HG03280 (cell line): ENCODE measurements at regions not wholly inside any gene's neighbourhood (a gene's known extent, or its start where the extent isn't known, plus 50 kb on each side); places are given as distances from the start of the nearest gene placed in this dataset.
"Not testable (repeated sequence)": the region's sequence is repeated elsewhere in the genome, so short reads cannot be mapped to it uniquely, and the experiment has no call there.

ENCODE experiments used
- ATAC-seq: cut with Tn5 transposase; IDR thresholded peaks from one replicate; pipeline ENCODE4 v1.9.1; 2021; ENCODE audit warnings: mild to moderate bottlenecking, moderate library complexity; ENCODE audit not compliant: unreplicated experiment

DNA sequence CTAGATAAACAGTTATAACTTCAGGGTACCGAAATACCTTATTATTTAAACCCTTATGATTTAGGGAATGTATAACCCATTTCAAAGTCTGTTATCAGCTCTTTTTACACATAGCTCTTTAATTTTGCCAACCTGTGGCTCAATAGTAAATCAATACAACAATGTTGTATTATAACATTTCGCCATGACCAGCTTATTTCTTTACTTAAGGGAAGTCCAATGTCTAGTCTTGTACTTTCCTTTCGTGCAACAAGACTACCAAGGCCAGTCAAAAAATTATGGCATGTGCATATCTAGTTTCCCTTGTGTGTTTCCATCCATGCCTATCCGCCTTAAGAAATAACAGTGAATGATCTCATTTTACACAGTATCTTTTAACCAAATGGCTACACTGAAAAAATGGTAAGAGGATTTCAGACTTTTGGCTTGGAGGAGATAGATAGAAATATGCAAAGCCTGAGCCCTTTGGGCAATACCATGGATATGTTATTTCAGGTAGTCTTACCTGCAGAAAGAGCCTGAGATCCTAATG lies 239.5 kb upstream of the RPS23 start:
- no peak for ATAC-seq

DNA sequence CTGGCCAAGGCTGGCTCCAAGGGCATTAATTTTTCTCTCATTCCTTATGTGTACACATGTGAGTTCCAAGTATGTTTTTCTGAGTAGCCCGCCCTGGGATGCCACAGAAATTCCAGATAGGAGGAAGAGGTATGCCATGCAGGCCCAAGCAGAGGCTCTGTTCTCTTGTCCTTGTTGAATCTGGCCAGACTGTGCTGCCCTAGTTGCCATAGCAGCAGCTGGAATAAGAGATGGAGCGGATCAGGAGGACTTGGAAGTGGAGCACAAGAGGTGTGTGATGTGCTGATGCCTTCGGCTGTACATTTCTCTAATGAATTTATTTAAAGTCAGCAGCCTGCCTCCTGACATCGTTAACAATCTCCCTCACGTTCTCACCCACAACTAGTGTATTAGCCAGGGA lies 235.6 kb upstream of the RPS23 start:
- ATAC-seq: no peak

DNA sequence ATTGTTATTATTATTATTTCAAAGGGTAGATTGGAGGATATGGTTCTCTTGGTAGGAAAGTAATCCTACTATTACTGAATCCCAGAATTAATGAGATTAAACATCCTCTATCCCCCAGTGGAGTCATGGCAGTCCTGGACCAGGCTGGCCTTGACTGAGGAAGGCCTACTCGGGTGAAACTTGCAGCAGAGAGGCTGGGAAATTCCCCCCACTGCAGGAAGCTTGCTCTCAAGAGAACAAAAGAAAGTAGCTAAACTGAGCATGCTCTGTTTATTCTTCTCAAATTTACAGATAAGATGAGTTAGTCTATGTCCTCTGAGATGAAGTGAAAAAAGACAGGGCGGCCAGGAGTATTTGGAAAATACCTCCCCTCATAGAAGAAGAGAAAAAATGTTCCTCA lies 233.9 kb upstream of the RPS23 start:
- ATAC-seq: peak; percentile 55

DNA sequence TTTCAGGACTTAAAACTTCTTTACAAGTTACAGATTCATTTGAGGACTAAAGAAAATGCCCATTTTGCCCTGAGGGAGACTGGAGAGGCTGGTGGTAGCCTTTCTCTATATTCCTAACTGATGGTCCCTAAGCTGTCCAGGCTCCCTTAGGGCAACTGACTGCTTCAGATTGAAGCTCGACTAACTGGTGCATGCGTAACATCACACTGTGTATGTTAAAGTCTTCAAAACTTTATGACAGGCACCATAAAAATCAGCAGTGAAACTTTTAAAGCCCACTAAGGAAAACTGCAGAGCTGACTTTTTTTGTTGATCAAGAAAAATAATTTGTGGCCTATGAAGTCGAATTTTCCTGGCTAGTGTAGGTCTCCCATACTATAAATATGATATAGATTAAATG lies 233.0 kb upstream of the RPS23 start:
- ATAC-seq: no peak

DNA sequence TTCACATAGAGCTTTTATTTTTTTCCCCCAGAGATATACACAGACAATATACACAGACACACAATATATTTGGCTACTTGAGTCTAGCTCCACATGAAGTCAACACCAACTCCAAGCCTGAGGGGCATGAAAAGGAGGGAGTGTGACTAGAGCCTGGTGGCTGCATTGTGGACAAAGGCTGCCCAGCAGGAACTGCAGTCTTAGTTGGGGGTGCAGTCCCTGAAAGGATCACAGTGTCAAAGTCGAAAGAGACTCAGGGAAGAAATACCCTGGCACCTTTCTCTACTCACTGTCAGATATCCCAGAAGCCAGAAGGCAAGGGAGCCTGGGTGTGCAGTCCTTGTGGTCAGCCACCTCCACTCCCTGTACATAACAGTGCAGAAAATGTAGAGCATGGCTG lies 231.6 kb upstream of the RPS23 start:
- ATAC-seq: no peak

DNA sequence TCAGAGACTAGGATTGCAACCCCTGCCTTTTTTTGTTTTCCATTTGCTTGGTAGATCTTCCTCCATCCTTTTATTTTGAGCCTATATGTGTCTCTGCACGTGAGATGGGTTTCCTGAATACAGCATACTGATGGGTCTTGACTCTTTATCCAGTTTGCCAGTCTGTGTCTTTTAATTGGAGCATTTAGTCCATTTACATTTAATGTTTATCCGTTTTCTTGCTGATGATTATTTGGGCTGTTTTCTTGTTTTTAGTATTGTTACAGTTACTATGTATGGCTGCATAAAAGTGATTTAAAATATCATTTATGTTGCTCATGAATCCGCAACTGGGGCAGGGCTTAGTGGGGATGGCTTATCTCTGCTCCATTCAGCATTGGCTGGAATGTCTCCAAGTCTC lies 228.2 kb upstream of the RPS23 start:
- not testable (repeated sequence) for ATAC-seq

DNA sequence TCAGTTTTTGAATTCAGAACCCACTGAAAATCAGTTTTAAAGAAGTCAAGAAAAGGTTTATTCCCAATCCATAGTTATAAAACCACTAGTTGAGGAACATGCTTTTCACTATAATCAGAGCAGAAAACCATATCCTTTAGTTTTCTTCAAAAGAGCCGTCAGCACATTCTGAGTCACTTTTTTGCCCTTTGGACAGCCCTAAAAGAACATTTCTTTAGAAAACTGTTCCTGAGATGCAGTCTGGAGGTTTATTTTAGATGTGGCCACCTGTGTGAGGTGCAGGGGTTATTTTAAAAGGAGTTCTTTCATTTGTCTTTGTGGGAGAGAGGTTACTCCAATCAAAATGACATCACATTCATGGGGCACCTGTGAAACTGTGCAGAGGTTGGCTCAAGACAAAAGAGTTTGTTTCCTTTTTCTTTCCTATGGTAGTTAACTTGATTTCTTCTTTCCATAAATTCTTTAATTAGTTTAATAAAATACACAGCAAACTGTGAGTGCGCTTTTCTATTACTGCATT lies 221.6 kb upstream of the RPS23 start:
- no peak for ATAC-seq

DNA sequence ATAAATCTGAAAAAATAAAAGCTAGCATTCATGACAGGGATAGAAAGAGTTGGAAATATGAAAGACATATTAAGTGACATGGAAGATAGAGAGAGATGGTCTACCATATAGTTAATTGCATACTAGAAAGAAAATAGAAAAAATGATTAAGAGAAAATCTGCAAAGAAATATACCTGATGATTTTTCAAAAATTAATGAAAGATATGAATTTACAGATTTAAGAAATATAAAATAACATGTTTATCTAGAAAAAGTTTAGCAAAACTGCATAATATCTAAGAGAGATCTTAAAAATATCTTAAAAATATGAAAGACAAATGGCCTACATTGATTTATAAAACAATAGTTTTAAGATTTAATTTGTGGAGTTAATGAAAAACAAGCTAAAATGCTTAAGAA lies 219.1 kb upstream of the RPS23 start:
- no peak for ATAC-seq

DNA sequence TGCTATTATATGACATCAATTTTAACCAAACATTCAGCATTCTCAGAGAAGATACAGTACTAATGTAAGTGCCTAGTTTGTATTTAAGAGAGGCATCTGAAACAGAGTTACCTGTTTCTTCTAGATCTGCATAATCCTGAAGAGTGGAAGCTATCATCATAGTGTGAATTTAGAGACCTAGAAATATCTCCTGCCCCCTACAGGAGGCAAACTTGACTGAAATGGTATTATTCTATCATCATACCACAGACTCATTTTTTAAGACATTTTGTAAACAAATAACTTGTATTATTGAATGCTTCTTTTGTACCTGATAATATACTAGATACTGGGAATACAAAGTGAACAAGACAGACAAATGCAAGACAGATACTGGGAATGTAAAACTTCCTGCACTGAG lies 216.8 kb upstream of the RPS23 start:
- ATAC-seq: no peak

DNA sequence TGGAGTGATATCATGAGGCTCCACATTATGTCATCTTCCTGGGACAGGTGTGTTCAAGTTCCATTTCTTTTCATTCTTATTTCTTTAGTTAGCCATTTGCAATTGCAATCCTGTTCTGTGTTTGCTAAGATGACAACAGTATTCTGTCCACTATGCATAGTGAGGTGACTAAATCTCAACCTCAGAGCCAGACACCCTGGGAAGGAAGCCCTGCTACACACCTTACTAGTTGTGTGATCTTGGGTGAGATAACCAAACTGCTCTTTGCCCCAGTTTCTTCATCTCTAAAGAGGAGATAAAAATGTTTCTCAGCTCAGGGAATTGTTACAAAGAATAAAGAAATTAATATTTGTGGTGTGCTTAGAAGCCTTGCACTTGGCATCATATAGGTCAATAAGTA lies 215.1 kb upstream of the RPS23 start:
- ATAC-seq: no peak

DNA sequence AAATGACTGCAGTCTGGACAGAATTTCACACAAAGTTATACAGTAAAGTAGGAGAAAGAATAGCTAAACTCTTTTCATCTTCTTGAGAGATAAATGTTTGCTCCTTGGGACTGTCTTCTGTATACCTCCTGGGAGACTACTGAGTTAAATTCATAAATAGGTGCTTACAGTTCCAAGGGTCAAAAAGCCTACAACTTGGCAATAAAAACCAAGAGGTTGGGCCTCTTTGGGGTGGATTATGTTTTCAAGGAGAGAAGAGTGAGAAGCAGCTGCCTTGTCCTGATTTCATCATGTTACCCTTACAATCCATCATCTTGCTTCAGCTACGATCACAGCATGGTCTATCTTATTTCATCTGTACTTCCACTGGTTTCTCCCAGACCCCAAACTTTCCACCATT lies 213.2 kb upstream of the RPS23 start:
- ATAC-seq: no peak

DNA sequence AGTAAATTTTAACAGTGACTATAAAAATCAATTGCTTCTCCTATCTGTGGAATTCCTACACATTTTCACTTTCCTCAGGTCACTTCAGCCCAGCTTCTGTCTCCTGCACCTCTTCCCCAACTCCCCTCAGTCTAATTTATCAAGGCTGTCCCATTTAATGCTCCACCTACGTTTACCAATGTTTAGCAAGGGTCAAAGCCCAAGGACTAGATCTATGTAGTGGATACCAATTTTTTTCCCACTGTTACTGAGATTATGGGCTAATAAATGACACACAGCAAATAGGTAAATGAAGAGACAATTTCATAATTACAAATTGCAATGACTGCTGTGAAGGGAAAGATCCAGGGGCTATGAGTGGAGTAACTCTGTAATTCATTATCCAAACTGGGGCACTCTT lies 211.5 kb upstream of the RPS23 start:
- no peak for ATAC-seq

DNA sequence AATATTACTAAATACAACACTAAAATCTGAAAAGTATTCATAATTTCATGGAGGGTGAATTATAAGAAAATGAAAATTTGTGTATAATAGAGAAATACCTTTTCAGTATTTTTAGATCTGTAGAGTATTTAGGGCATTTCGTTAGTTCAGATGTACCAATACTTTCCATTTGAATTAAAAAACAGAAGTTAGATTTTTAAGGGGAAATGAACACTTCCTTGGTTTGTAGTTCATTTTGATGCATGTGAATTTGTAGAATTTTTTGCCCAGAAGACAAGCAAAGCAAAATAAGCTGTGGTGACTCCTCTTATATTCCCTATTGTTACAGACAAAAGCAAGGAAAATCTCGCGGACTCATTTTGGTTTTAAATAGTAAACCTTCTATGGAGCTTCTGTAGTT lies 209.0 kb upstream of the RPS23 start:
- no peak for ATAC-seq

DNA sequence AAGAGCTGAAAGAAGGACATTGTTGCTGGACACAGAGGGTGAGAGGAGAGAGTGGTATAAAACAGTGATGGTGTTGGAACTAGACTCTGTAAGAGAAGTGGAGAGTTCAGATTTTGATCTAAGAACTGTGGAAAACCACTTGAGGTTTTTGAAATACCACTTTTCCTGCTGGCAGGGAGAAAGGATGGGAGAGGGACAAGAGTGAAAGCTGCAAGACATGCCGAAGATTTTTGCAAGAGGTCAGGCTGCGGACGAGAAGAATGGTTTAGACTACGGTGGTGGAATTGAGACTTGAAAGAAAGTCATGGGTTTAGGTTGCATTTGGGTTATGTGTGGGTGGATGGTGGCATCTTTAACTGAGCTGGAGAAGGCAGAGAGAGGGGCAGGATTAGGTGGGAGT lies 202.2 kb upstream of the RPS23 start:
- ATAC-seq: no peak

DNA sequence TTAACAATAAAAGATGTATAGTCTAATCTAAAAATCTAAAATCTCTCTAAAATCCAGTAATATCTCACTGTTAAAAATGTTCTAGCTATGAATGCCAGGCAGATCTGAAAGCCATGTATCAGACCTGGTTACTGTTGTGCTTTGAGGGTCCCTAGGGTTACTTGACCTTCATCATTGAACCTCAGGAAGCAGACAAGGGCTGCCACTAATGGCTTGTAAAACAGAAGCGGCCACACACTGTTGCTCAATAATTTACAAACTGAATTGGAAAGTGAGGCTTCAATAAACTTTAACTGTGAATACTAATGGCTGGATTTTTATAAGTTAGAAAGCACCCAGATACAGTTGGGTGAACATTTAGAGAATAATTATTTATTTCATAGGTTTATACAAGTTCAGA lies 198.0 kb upstream of the RPS23 start:
- no peak for ATAC-seq

DNA sequence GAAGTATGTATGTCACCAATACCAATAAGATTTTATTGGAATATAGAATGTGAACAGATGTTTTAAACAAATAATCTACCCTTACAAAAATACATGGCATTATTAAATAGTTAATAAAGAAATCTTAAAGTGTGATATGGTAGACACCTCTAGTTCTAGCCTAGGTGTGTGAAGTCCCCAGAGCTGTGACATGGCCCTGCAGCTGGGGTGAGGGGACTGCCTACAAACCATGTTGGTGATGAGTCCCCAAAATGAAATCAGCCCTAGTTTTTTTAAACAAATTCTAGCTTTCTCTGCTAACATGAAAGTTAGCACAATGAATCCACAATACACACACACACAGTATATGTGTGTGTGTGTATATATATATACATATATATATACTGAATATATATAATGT lies 195.1 kb upstream of the RPS23 start:
- no peak for ATAC-seq

DNA sequence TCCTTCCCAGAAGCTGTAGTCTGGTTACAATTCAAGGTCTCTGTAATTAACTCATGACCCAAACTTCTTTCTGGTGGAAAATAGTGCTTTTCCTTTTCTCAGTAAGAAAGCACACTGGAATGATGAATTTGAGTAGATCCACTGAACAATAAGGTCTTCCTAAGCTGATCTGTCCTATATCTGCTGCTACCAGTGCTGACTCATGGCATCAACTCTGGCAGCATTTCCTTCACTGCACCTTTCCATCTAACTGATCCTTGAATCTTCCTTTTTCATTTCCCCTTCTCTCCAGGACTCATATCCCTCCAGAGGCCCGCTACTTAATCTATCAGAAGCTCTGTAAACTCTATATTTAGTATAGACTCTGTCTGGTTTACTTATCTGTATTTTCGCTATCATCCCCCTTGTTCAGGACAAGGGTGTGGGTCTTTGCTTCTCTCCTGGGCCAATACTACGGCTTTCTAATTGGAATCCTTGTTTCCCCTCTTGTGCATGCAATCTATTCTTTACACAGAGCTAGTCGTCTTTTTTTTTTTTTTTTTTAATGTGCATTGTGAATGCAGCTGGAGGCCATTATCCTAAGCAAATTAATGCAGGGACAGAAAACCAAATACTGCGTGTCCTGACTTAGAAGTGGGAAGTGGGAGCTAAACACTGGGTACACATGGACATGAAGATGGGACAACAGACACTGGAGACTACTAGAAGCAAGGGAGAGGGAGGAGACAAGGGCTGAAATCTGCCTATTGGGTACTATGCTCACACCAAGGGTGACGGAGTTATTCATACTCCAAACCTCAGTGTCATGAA lies 192.2 kb upstream of the RPS23 start:
- ATAC-seq: no peak

DNA sequence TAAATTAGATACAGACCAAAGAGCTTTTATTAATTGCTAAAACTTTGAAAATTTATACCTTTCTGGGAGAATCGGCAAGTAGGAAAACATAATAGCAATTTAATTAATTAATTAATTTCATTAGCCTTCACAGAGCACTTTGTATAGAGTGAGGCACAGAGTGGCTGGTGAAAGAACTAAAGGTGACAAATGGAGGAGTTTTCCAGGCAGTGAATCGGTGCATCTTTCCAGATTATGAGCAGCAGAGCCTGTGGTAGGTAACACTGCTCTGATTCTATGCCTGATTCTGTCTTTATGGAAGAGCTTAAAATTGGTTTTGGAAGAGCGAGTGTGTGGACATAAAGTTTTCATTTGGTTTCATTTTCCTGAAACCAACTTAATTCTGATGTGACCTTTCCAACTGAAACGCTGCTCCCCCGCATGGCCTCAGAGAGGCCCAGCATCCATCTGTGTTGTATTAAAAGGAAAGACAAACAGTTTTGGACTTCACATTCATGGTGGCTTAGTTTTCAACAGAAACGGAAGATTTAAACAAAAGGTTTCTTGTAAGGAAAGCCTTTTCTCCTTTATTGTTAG lies 188.9 kb upstream of the RPS23 start:
- ATAC-seq: no peak

DNA sequence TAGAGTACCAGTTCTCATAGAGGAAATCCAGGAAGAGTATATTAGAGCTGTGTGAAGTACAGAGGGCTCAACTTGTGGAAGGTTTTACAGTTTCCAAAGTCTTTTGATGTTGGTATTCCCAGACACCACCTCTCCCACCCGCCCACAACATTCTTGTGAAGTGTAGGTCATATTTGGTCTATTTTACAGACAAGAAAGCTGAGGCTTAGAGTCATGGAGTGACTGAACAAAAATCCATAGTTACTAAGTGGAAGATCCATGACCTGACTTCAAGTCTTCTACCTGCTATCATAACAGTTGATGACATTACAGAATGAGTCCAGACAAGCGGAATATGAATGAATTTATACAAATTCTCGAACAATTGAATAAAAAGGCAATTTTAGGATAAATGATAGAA lies 187.1 kb upstream of the RPS23 start:
- ATAC-seq: no peak

DNA sequence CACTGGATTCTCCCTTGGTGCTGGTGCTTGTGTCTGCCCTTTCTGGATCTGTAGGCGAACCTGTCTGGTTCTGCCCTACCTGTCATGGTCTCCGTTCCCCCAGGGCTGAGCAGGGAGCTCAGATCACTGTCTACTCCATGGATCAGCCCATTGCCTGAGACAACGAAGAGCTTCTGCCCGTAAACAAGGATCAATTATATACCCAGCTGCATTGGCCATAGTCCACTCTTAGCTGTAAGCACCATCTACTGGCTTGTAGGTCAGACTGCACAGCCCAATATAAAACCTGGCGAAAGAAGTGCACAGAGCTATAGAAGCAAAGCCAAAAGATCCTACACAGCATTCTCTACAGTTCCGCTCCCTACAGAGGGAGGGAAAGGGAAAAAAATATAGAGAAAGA lies 181.5 kb upstream of the RPS23 start:
- ATAC-seq: no peak

DNA sequence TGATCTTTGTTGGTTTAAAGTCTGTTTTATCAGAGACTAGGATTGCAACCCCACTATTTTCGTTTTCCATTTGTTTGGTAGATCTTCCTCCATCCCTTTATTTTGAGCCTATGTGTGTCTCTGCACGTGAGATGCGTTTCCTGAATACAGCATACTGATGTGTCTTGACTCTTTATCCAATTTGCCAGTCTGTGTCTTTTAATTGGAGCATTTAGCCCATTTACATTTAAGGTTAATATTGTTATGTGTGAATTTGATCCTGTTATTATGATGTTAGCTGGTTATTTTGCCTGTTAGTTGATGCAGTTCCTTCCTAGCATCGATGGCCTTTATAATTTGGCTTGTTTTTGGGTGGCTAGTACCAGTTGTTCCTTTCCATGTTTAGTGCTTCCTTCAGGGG lies 177.2 kb upstream of the RPS23 start:
- ATAC-seq: not testable (repeated sequence)

DNA sequence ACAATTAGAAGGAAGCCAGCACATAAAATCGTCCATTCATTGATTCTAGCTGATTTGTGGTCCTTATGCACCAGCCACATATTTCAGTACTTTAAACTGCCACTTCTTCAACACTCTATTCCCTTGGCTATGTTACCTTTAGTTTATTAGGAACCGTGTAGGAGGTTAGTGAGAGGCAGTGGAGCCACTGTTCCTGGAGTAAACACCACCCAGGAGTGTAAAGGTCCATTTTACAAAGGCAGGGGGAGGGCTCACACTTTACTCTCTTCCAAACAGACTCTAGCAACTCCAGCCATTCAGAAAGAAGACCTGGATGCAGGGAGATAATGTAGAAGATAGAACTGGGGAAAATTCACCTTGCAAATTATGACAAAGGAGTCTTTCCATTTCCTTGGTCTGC lies 170.2 kb upstream of the RPS23 start:
- no peak for ATAC-seq
